H9 (cell line): ENCODE measurements at regions not wholly inside any gene's neighbourhood (a gene's known extent, or its start where the extent isn't known, plus 50 kb on each side); places are given as distances from the start of the nearest gene placed in this dataset.

Source experiments
- DNase-seq: peaks from one replicate; pipeline ENCODE4 v3.0.0-alpha.2; 2017
- H2AFZ ChIP-seq: one replicate; pipeline ENCODE4 v1.6.1; 2013; ENCODE audit warnings: mild to moderate bottlenecking, low read length, control low read depth, moderate library complexity
- H2AK5ac ChIP-seq: 2 replicates; pipeline ENCODE4 v1.6.1; 2013; ENCODE audit warnings: low read length, control low read depth, mixed read lengths; ENCODE audit not compliant: insufficient read length
- H2BK120ac ChIP-seq: one replicate; pipeline ENCODE4 v1.6.1; 2013; ENCODE audit warnings: low read depth, mild to moderate bottlenecking, low read length, control low read depth, inconsistent platforms; ENCODE audit not compliant: poor library complexity, severe bottlenecking
- H2BK12ac ChIP-seq: 2 replicates; pipeline ENCODE4 v1.6.1; 2013; ENCODE audit warnings: low read length, control low read depth, mixed read lengths, low read depth; ENCODE audit not compliant: insufficient read length
- H2BK15ac ChIP-seq: 2 replicates; pipeline ENCODE4 v1.6.1; 2013; ENCODE audit warnings: low read depth, low read length, control low read depth
- H2BK20ac ChIP-seq: one replicate; pipeline ENCODE4 v1.6.1; 2013; ENCODE audit warnings: low read depth, mild to moderate bottlenecking, low read length, control low read depth, inconsistent platforms; ENCODE audit not compliant: poor library complexity, severe bottlenecking
- H2BK5ac ChIP-seq: 2 replicates; pipeline ENCODE4 v1.6.1; 2013; ENCODE audit warnings: low read length, control low read depth, mixed read lengths; ENCODE audit not compliant: insufficient read length
- H3K14ac ChIP-seq: 2 replicates; pipeline ENCODE4 v1.6.1; 2013; ENCODE audit warnings: low read length, control low read depth; ENCODE audit not compliant: insufficient read depth
- H3K18ac ChIP-seq: 2 replicates; pipeline ENCODE4 v1.6.1; 2013; ENCODE audit warnings: low read depth, mild to moderate bottlenecking, mixed read lengths, low read length, control low read depth; ENCODE audit not compliant: insufficient read length
- H3K23ac ChIP-seq: 2 replicates; pipeline ENCODE4 v1.6.1; 2013; ENCODE audit warnings: low read length, control low read depth, mixed read lengths, low read depth; ENCODE audit not compliant: insufficient read length
- H3K23me2 ChIP-seq: 2 replicates; pipeline ENCODE4 v1.6.1; 2013; ENCODE audit warnings: low read depth, mild to moderate bottlenecking, mixed read lengths, low read length, control low read depth; ENCODE audit not compliant: insufficient read length, poor library complexity, severe bottlenecking
- H3K27ac ChIP-seq: 2 replicates; pipeline ENCODE4 v1.5.1; 2013; ENCODE audit warnings: low read length, control low read depth, mixed read lengths, low read depth; ENCODE audit not compliant: insufficient read length
- H3K27me3 ChIP-seq: 2 replicates; pipeline ENCODE4 v1.6.1; 2013; ENCODE audit warnings: low read length, control low read depth, inconsistent platforms; ENCODE audit not compliant: insufficient read depth
- H3K4ac ChIP-seq: 2 replicates; pipeline ENCODE4 v1.6.1; 2013; ENCODE audit warnings: low read depth, mild to moderate bottlenecking, control low read depth, inconsistent platforms, low read length, moderate library complexity
- H3K4me1 ChIP-seq: 2 replicates; pipeline ENCODE4 v1.6.1; 2013; ENCODE audit warnings: low read length, control low read depth, inconsistent platforms; ENCODE audit not compliant: insufficient read depth
- H3K4me2 ChIP-seq: 2 replicates; pipeline ENCODE4 v1.6.1; 2013; ENCODE audit warnings: low read length, control low read depth, mixed read lengths; ENCODE audit not compliant: insufficient read length, insufficient read depth
- H3K56ac ChIP-seq: 2 replicates; pipeline ENCODE4 v1.6.1; 2013; ENCODE audit warnings: low read depth, mild to moderate bottlenecking, mixed read lengths, low read length, control low read depth; ENCODE audit not compliant: insufficient read length
- H3K79me1 ChIP-seq: 2 replicates; pipeline ENCODE4 v1.6.1; 2013; ENCODE audit warnings: low read depth, mild to moderate bottlenecking, moderate library complexity, low read length, control low read depth, inconsistent platforms; ENCODE audit not compliant: insufficient read depth, poor library complexity, severe bottlenecking
- H3K79me2 ChIP-seq: 2 replicates; pipeline ENCODE4 v1.6.1; 2013; ENCODE audit warnings: low read length, control low read depth, inconsistent platforms; ENCODE audit not compliant: insufficient read depth
- H3K9ac ChIP-seq: 2 replicates; pipeline ENCODE4 v1.6.1; 2013; ENCODE audit warnings: low read length, control low read depth, mixed read lengths; ENCODE audit not compliant: insufficient read length; ENCODE audit errors: extremely low read depth
- H3K9me3 ChIP-seq: one replicate; pipeline ENCODE4 v1.6.1; 2013; ENCODE audit warnings: low read depth, low read length, inconsistent platforms; ENCODE audit not compliant: control insufficient read depth
- H3T11ph ChIP-seq: one replicate; pipeline ENCODE4 v1.6.1; 2013; ENCODE audit warnings: mild to moderate bottlenecking, low read length, control low read depth, inconsistent platforms
- H4K20me1 ChIP-seq: one replicate; pipeline ENCODE4 v1.6.1; 2013; ENCODE audit not compliant: control insufficient read depth, insufficient read length, insufficient read depth
- H4K5ac ChIP-seq: 2 replicates; pipeline ENCODE4 v1.6.1; 2013; ENCODE audit warnings: low read depth, mild to moderate bottlenecking, mixed read lengths, low read length, control low read depth; ENCODE audit not compliant: insufficient read length
- H4K8ac ChIP-seq: replicated peaks from 2 replicates; pipeline ENCODE4 v1.6.1; 2013; ENCODE audit warnings: low read length, control low read depth, mixed read lengths, low read depth; ENCODE audit not compliant: insufficient read length
- H4K91ac ChIP-seq: 2 replicates; pipeline ENCODE4 v1.6.1; 2013; ENCODE audit warnings: low read depth, mild to moderate bottlenecking, moderate library complexity, mixed read lengths, low read length, control low read depth; ENCODE audit not compliant: insufficient read length
- H3K27ac Mint-ChIP-seq, 3 experiments: 2 replicates in 2 of 3; 3 replicates in 1 of 3; pipeline ENCODE4 v1.8.0; 2020 to 2021; ENCODE audit warnings: mixed read lengths in 3 of 3, mild to moderate bottlenecking in 1 of 3, moderate library complexity in 1 of 3
- H3K27me3 Mint-ChIP-seq: 2 replicates; pipeline ENCODE4 v1.8.0; 2021; ENCODE audit warnings: low read depth, mild to moderate bottlenecking, moderate library complexity, mixed read lengths
- H3K36me3 Mint-ChIP-seq, 3 experiments: 2 replicates in 2 of 3; 3 replicates in 1 of 3; pipeline ENCODE4 v1.8.0; 2020 to 2021; ENCODE audit warnings: low read depth in 3 of 3, mixed read lengths in 3 of 3; ENCODE audit not compliant: insufficient read depth in 1 of 3
- H3K4me1 Mint-ChIP-seq, 2 experiments: 2 replicates each; pipeline ENCODE4 v1.8.0; 2020; ENCODE audit warnings: mixed read lengths in 2 of 2
- H3K4me3 Mint-ChIP-seq, 2 experiments: 2 replicates in 1 of 2; 3 replicates in 1 of 2; pipeline ENCODE4 v1.8.0; 2020 to 2021; ENCODE audit warnings: mild to moderate bottlenecking in 2 of 2, mixed read lengths in 2 of 2, moderate library complexity in 1 of 2
- H3K9me3 Mint-ChIP-seq, 2 experiments: 2 replicates in 1 of 2; 3 replicates in 1 of 2; pipeline ENCODE4 v1.8.0; 2020; ENCODE audit warnings: mild to moderate bottlenecking in 2 of 2, mixed read lengths in 2 of 2, moderate library complexity in 1 of 2
- WGBS: extraction: QIAGEN DNeasy Blood & Tissue Kit; methylation state at CpG from one replicate; pipeline ENCODE4 v1.1.7; 2013; ENCODE audit warnings: missing lambda C conversion rate, low lambda C conversion rate, mixed read lengths; ENCODE audit not compliant: insufficient read length; ENCODE audit errors: extremely low coverage; 5-methylcytosine and 5-hydroxymethylcytosine counted together
- TF ChIP-seq, protein P1 (sequence below): fragments of 200-600 bp; sonication (generic); conservative IDR thresholded peaks from 3 replicates; pipeline ENCODE4 v1.8.0; 2021; ENCODE audit warnings: antibody characterized with exemption, mild to moderate bottlenecking

DNA sequence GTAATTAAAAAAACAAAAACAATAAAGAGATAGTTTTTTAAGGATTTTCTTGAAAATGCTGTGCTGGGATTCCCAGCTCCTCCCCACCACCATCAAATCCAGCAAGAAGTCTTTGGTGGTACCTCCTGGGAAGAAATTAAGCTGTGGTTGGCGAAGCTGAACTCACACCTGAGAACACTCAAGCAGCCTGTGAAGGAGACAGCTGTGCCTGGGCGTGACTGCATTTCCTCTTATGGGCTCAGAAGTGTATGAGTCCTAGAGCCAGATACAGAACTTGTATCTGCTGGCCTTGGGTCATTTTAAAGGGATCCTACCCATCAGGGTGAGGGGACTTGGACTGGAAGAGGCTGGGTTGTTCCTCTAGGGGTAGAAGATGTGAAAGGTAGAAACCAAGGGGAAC lies 561.2 kb upstream of the SGCD start:
- H3K4me1 Mint-ChIP-seq: no peaks in the 10 kb centered on the region
- H2BK15ac ChIP-seq: no peak overlapping the region
- no peak for DNase-seq
- H2BK120ac ChIP-seq: no peak overlapping the region
- H3K27ac ChIP-seq: no peak overlapping the region
- H3K9ac ChIP-seq: no peak overlapping the region
- H4K20me1 ChIP-seq: no peaks in the 10 kb centered on the region
- no CpG with 5 or more reads among the region's 2 CpGs for WGBS
- H2AFZ ChIP-seq: no peak overlapping the region
- H3K4me1 ChIP-seq: no peaks in the 10 kb centered on the region
- no peak overlapping the region for H3K56ac ChIP-seq
- H3K18ac ChIP-seq: no peak overlapping the region
- H3K4ac ChIP-seq: no peak overlapping the region
- no peak overlapping the region for H3T11ph ChIP-seq
- H3K79me1 ChIP-seq: no peaks in the 10 kb centered on the region
- H3K23me2 ChIP-seq: no peaks in the 10 kb centered on the region
- H3K9me3 ChIP-seq: no peaks in the 10 kb centered on the region
- H3K27me3 ChIP-seq: no peaks in the 10 kb centered on the region
- H2BK20ac ChIP-seq: no peak overlapping the region
- no peak overlapping the region for H4K91ac ChIP-seq
- H4K5ac ChIP-seq: no peak overlapping the region
- H3K27ac Mint-ChIP-seq: peak overlapping the region in 1 of 3 experiments; percentile 45; a peak in 1 of 7 replicates
- no peak overlapping the region for H2AK5ac ChIP-seq
- H4K8ac ChIP-seq: no peak overlapping the region
- H3K36me3 Mint-ChIP-seq: peaks cover 0 to 7% (median 6%) of the 10 kb centered on the region in 3 experiments; a peak in 4 of 7 replicates
- peaks cover 6 to 8% of the 10 kb centered on the region in 2 experiments for H3K9me3 Mint-ChIP-seq
- no peaks in the 10 kb centered on the region for H3K79me2 ChIP-seq
- H2BK12ac ChIP-seq: no peak overlapping the region
- no peak overlapping the region for H2BK5ac ChIP-seq
- no peak overlapping the region for H3K23ac ChIP-seq
- TF ChIP-seq, protein P1, sequence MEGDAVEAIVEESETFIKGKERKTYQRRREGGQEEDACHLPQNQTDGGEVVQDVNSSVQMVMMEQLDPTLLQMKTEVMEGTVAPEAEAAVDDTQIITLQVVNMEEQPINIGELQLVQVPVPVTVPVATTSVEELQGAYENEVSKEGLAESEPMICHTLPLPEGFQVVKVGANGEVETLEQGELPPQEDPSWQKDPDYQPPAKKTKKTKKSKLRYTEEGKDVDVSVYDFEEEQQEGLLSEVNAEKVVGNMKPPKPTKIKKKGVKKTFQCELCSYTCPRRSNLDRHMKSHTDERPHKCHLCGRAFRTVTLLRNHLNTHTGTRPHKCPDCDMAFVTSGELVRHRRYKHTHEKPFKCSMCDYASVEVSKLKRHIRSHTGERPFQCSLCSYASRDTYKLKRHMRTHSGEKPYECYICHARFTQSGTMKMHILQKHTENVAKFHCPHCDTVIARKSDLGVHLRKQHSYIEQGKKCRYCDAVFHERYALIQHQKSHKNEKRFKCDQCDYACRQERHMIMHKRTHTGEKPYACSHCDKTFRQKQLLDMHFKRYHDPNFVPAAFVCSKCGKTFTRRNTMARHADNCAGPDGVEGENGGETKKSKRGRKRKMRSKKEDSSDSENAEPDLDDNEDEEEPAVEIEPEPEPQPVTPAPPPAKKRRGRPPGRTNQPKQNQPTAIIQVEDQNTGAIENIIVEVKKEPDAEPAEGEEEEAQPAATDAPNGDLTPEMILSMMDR: no peak
- H3K14ac ChIP-seq: no peak overlapping the region
- H3K27me3 Mint-ChIP-seq: no peaks in the 10 kb centered on the region; the same call in 1 of the 2 replicates
- no peak overlapping the region for H3K4me2 ChIP-seq
- no peak overlapping the region for H3K4me3 Mint-ChIP-seq
